ENCODE measurements at regions not wholly inside any gene's neighbourhood (a gene's known extent, or its start where the extent isn't known, plus 50 kb on each side); places are given as distances from the start of the nearest gene placed in this dataset.

- no peak for DNase-seq (ENCODE audit: low read depth)
- TF ChIP-seq CTCF (IDR thresholded peaks at IDR 0.05; ENCODE audit: insufficient read depth, low read depth, low read length, missing control alignments) = no peak
- H3K4me3 ChIP-seq (ENCODE audit: low read length) = no peak overlapping the region
These were observed 371.0 kb upstream of the ATP2B1 start for GRCh38 chr12:90079529-90080210.

GRCh38 chr12:90078344-90078743 lies 369.7 kb upstream of the ATP2B1 start:
- H3K4me3 ChIP-seq (ENCODE audit: low read length) = no peak overlapping the region
- TF ChIP-seq CTCF (IDR thresholded peaks at IDR 0.05; ENCODE audit: insufficient read depth, low read depth, low read length, missing control alignments) = no peak
- no peak for DNase-seq (ENCODE audit: low read depth)

- TF ChIP-seq CTCF (IDR thresholded peaks at IDR 0.05; ENCODE audit: insufficient read depth, low read depth, low read length, missing control alignments) = no peak
- H3K4me3 ChIP-seq (ENCODE audit: low read length) = no peak overlapping the region
- DNase-seq (ENCODE audit: low read depth) = no peak
These were observed 369.1 kb upstream of the ATP2B1 start for GRCh38 chr12:90077756-90078155.

- no peak for TF ChIP-seq CTCF (IDR thresholded peaks at IDR 0.05; ENCODE audit: insufficient read depth, low read depth, low read length, missing control alignments)
- no peak overlapping the region for H3K4me3 ChIP-seq (ENCODE audit: low read length)
- DNase-seq (ENCODE audit: low read depth) = no peak
These were observed 368.2 kb upstream of the ATP2B1 start for GRCh38 chr12:90076851-90077319.

- no peak for DNase-seq (ENCODE audit: low read depth)
- H3K4me3 ChIP-seq (ENCODE audit: low read length) = no peak overlapping the region
- TF ChIP-seq CTCF (IDR thresholded peaks at IDR 0.05; ENCODE audit: insufficient read depth, low read depth, low read length, missing control alignments) = no peak
These were observed 367.0 kb upstream of the ATP2B1 start for GRCh38 chr12:90075685-90076084.

DNA sequence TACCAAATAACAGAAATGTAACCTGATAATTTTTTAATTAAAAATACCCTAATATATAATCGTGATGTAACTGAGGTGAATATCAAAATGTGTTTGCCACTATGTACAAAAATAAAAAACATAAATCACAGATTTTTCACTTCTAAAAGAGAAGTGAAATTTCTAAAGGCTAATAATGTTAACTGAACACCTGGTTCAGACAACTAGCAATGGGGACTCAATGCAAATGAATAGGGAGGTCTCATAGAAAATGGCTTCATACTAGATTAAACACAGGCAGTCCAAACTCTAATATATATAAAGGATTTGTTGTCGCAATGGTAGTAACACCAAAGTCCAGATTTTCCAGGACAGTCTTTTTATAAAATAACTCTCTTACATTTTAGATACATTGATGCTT lies 365.4 kb upstream of the ATP2B1 start:
- H3K4me3 ChIP-seq (ENCODE audit: low read length) = no peak overlapping the region
- TF ChIP-seq CTCF (IDR thresholded peaks at IDR 0.05; ENCODE audit: insufficient read depth, low read depth, low read length, missing control alignments) = no peak
- no peak for DNase-seq (ENCODE audit: low read depth)

DNA sequence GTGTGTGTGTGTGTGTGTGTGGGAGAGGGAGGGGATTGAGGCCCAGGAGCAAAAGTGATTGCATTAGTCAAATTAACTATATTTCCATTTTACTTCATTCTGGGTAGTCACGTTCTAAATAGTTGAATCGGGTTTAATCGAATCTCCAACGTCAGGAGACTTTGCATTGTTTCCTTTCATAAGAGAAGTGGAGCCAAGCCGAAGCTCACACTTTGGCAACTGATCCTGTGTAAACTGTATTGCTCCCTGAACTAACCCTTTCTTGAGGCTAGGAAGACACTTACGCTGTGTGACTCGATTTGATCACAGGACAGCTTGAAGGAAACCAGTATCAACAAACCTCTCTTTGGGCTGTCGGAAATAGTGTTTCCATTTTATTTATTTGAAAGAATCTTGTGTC lies 363.4 kb upstream of the ATP2B1 start:
- no peak overlapping the region for H3K4me3 ChIP-seq (ENCODE audit: low read length)
- DNase-seq (ENCODE audit: low read depth) = no peak
- no peak for TF ChIP-seq CTCF (IDR thresholded peaks at IDR 0.05; ENCODE audit: insufficient read depth, low read depth, low read length, missing control alignments)
